Fibroblast of skin of right quadriceps (primary cell): ENCODE measurements at regions not wholly inside any gene's neighbourhood (a gene's known extent, or its start where the extent isn't known, plus 50 kb on each side); places are given as distances from the start of the nearest gene placed in this dataset.
"Not testable (repeated sequence)": the region's sequence is repeated elsewhere in the genome, so short reads cannot be mapped to it uniquely, and the experiment has no call there.

Experiments used
- DNase-seq: peaks from one replicate; pipeline ENCODE4 v3.0.0-alpha.2; 2013

GRCh38 chr3:34013818-34014570 lies 215.6 kb downstream of the PDCD6IP start:
- DNase-seq = no peak

GRCh38 chr3:34015204-34016142 lies 217.0 kb downstream of the PDCD6IP start:
- peak; percentile 42 for DNase-seq

GRCh38 chr3:34016925-34017587 lies 218.6 kb downstream of the PDCD6IP start:
- peak; percentile 69 for DNase-seq

- DNase-seq = no peak
Observed at GRCh38 chr3:34017757-34018156, 219.3 kb downstream of the PDCD6IP start.

- no peak for DNase-seq
Observed at GRCh38 chr3:34019158-34019557, 220.7 kb downstream of the PDCD6IP start.

GRCh38 chr3:34020170-34020569 lies 221.7 kb downstream of the PDCD6IP start:
- no peak for DNase-seq

- DNase-seq = no peak
Observed at GRCh38 chr3:34020726-34021680, 222.6 kb downstream of the PDCD6IP start.

- DNase-seq = no peak
Observed at GRCh38 chr3:34022147-34022546, 223.7 kb downstream of the PDCD6IP start.

GRCh38 chr3:34024447-34025240 lies 226.2 kb downstream of the PDCD6IP start:
- DNase-seq = no peak

GRCh38 chr3:34033839-34034238 lies 235.4 kb downstream of the PDCD6IP start:
- no peak for DNase-seq

- no peak for DNase-seq
Observed at GRCh38 chr3:34034840-34035239, 236.4 kb downstream of the PDCD6IP start.

- DNase-seq = no peak
Observed at GRCh38 chr3:34035775-34036174, 237.3 kb downstream of the PDCD6IP start.

GRCh38 chr3:34037260-34037659 lies 238.8 kb downstream of the PDCD6IP start:
- DNase-seq = no peak

- DNase-seq = no peak
Observed at GRCh38 chr3:34038131-34038530, 239.7 kb downstream of the PDCD6IP start.

- DNase-seq = no peak
Observed at GRCh38 chr3:34046154-34046553, 247.7 kb downstream of the PDCD6IP start.

- no peak for DNase-seq
Observed at GRCh38 chr3:34053626-34054025, 255.2 kb downstream of the PDCD6IP start.

GRCh38 chr3:34056181-34056910 lies 257.9 kb downstream of the PDCD6IP start:
- DNase-seq = no peak

GRCh38 chr3:34056951-34057390 lies 258.5 kb downstream of the PDCD6IP start:
- DNase-seq = peak; percentile 5

GRCh38 chr3:34060995-34061394 lies 262.6 kb downstream of the PDCD6IP start:
- not testable (repeated sequence) for DNase-seq

GRCh38 chr3:34065901-34066300 lies 267.5 kb downstream of the PDCD6IP start:
- no peak for DNase-seq

GRCh38 chr3:34066328-34066727 lies 267.9 kb downstream of the PDCD6IP start:
- DNase-seq = no peak
